Sigmoid colon (tissue), 4 donors: ENCODE measurements at regions not wholly inside any gene's neighbourhood (a gene's known extent, or its start where the extent isn't known, plus 50 kb on each side); places are given as distances from the start of the nearest gene placed in this dataset.

ENCODE experiments used
- EP300 ChIP-seq, 4 donors: sonication (generic); formaldehyde crosslinking; IDR thresholded peaks; one replicate each; pipeline ENCODE4 v1.6.1; 2017; ENCODE audit warnings: antibody characterized with exemption in 4 of 4
- POLR2A ChIP-seq, 2 donors: fragments of 450-650 bp; IDR thresholded peaks; one replicate each; pipeline ENCODE4 v1.6.1; 2016; ENCODE audit warnings: antibody characterized with exemption in 2 of 2, mild to moderate bottlenecking in 2 of 2, moderate library complexity in 2 of 2
- TF ChIP-seq, protein P1 (sequence below), 4 experiments: fragments of 450-650 bp in 3 of 4; fragments of 200-600 bp in 1 of 4; IDR thresholded peaks; one replicate each; pipeline ENCODE4 v1.5.1; 2016 to 2019; ENCODE audit warnings: antibody characterized with exemption in 4 of 4, mild to moderate bottlenecking in 3 of 4, moderate library complexity in 2 of 4

DNA sequence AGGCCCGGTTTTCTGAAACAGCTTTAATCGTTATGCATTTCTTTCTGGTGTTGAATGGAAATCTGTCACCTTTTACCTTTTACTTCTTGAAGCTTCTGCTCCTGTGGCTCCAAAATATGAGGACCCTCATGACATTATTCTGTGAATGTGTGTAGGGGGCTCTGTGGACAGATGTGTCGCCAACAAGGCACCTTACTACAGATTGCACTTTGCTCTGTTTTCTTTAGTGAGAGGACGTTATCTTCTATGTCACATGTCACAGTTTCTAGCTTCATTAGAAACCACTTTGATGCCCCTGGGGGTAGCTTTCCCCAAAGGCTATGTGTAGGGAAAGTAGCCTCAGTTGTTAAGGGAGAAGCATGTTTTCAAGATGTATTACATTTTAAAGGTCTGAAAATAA lies 195.6 kb downstream of the ZNF621 start:
- TF ChIP-seq, protein P1, sequence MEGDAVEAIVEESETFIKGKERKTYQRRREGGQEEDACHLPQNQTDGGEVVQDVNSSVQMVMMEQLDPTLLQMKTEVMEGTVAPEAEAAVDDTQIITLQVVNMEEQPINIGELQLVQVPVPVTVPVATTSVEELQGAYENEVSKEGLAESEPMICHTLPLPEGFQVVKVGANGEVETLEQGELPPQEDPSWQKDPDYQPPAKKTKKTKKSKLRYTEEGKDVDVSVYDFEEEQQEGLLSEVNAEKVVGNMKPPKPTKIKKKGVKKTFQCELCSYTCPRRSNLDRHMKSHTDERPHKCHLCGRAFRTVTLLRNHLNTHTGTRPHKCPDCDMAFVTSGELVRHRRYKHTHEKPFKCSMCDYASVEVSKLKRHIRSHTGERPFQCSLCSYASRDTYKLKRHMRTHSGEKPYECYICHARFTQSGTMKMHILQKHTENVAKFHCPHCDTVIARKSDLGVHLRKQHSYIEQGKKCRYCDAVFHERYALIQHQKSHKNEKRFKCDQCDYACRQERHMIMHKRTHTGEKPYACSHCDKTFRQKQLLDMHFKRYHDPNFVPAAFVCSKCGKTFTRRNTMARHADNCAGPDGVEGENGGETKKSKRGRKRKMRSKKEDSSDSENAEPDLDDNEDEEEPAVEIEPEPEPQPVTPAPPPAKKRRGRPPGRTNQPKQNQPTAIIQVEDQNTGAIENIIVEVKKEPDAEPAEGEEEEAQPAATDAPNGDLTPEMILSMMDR (IDR thresholded peaks at IDR 0.05): no peak
- TF ChIP-seq POLR2A (IDR thresholded peaks at IDR 0.05): no peak
- TF ChIP-seq EP300 (IDR thresholded peaks at IDR 0.05): no peak
